ENCODE measurements at regions not wholly inside any gene's neighbourhood (a gene's known extent, or its start where the extent isn't known, plus 50 kb on each side); places are given as distances from the start of the nearest gene placed in this dataset.

DNA sequence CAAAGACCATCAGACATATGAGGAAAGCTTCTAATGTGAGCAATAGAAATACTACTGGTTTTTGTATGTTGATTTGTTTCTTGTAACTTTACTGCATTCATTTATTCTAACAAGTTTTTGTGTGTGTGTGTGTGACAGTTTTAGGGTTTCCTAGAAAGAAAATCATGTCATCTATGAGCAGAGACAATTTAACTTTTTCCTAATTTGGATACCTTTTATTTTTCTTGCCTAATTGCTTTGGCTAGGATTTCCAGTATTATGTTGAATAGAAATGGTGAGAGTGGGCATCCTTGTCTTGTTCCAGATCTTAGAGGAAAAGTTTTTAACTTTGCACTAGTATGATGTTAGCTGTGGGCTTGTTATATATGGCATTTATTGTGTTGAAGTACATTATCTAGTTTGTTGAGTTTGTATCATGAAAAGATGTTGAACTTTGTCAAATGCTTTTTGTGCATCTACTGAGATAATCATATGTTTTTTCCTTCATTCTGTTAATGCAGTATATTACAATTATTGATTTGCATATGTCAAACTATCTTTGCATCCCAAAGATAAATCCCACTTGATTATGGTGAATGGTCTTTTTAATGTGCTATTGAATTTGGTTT lies 117.3 kb upstream of the CDC42EP3 start:
- Histone ChIP-seq H3K4me1 (peaks cover 0 to 3% (median 0%) of the 10 kb centered on the region in 4 donors), H3K27ac (no peak overlapping the region), H3K27me3 (no peaks in the 10 kb centered on the region), H3K36me3 (no peaks in the 10 kb centered on the region), H3K9me3 (peaks cover 0 to 20% (median 5%) of the 10 kb centered on the region in 4 donors), H3K4me3 (no peak overlapping the region)
- TF ChIP-seq EP300 (IDR thresholded peaks at IDR 0.05) (no peak), POLR2A (IDR thresholded peaks at IDR 0.05) (no peak)
- TF ChIP-seq, protein P1, sequence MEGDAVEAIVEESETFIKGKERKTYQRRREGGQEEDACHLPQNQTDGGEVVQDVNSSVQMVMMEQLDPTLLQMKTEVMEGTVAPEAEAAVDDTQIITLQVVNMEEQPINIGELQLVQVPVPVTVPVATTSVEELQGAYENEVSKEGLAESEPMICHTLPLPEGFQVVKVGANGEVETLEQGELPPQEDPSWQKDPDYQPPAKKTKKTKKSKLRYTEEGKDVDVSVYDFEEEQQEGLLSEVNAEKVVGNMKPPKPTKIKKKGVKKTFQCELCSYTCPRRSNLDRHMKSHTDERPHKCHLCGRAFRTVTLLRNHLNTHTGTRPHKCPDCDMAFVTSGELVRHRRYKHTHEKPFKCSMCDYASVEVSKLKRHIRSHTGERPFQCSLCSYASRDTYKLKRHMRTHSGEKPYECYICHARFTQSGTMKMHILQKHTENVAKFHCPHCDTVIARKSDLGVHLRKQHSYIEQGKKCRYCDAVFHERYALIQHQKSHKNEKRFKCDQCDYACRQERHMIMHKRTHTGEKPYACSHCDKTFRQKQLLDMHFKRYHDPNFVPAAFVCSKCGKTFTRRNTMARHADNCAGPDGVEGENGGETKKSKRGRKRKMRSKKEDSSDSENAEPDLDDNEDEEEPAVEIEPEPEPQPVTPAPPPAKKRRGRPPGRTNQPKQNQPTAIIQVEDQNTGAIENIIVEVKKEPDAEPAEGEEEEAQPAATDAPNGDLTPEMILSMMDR (IDR thresholded peaks at IDR 0.05) = no peak
- no peak for DNase-seq (ENCODE audit: low spot score in 2 of 2)

DNA sequence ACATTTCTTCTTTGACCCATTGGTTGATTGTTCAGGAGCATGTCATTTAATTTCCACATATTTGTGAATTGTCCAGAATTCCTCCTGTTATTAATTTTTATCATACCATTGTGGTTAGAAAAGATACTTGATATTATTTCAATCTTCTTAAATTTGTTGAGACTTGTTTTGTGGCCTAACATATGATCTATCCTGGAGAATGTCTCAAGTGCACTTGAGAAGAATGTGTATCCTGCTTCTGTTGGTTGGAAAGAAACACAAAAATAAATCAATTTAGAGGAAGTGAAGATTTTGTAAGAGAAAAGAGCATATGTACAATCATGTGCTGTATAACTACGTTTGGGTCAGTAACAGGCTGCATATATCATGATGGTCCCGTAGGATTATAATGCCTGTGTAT lies 118.6 kb upstream of the CDC42EP3 start:
- Histone ChIP-seq H3K36me3 (no peaks in the 10 kb centered on the region), H3K27ac (no peak overlapping the region), H3K4me1 (peaks cover 0 to 3% (median 0%) of the 10 kb centered on the region in 4 donors), H3K9me3 (peaks cover 0 to 20% (median 5%) of the 10 kb centered on the region in 4 donors), H3K4me3 (no peak overlapping the region), H3K27me3 (no peaks in the 10 kb centered on the region)
- no peak for DNase-seq (ENCODE audit: low spot score in 2 of 2)
- 72 to 76% methylated on average over 2 of the region's 2 CpGs for WGBS, 2 donors
- TF ChIP-seq, protein P1 (IDR thresholded peaks at IDR 0.05) = no peak
- TF ChIP-seq EP300 (IDR thresholded peaks at IDR 0.05) = no peak
- TF ChIP-seq POLR2A (IDR thresholded peaks at IDR 0.05) = no peak

DNA sequence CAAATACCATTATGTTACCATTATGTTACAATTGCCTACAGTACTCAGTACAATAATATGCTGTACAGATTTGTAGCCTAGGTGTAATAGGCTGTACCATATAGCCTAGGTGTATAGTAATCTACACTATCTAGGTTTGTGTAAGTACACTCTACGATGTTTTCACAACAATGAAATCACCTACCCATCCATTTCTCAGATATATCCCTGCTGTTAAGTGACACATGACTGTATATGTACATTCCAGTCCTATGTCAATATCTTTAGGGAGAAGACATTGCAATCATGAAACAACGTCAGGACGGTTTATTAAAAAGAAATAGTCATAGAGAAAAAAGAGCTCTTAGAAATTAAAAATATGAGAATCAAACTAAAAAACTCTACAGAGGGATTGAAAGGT lies 119.0 kb upstream of the CDC42EP3 start:
- DNase-seq (ENCODE audit: low spot score in 2 of 2) = no peak
- Histone ChIP-seq H3K9me3 (peaks cover 0 to 20% (median 5%) of the 10 kb centered on the region in 4 donors), H3K27me3 (no peaks in the 10 kb centered on the region), H3K27ac (no peak overlapping the region), H3K4me3 (no peak overlapping the region), H3K4me1 (peaks cover 0 to 3% (median 0%) of the 10 kb centered on the region in 4 donors), H3K36me3 (no peaks in the 10 kb centered on the region)
- 87 to 98% methylated on average over 3 of the region's 3 CpGs for WGBS, 2 donors
- no peak for TF ChIP-seq EP300 (IDR thresholded peaks at IDR 0.05)
- TF ChIP-seq, protein P1 (IDR thresholded peaks at IDR 0.05) = no peak

DNA sequence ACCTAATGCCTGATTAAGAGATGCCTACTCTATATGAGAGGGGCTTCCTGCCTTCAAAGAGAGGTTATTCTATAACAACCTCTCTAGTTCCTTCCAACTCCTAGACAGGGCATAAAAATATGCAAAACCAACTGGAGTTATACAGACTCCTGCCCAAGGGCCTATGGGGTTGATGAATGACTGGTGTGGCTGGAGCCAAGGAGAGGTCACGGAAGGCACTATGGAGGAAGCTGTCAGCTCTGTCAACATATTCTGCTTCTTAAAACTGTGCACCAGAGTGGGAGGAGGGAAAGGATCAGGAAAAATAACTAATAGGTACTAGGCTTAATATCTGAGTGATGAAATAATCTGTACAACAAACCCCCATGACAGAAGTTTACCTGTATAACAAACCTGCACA lies 120.9 kb upstream of the CDC42EP3 start:
- peaks cover 0 to 19% (median 5%) of the 10 kb centered on the region in 4 donors for H3K9me3 ChIP-seq
- peaks cover 0 to 9% (median 1%) of the 10 kb centered on the region in 4 donors for H3K4me1 ChIP-seq
- no peaks in the 10 kb centered on the region for H3K36me3 ChIP-seq
- DNase-seq (ENCODE audit: low spot score in 2 of 2) = no peak
- WGBS, 2 donors = 83 to 89% methylated on average over 1 of the region's 1 CpG
- no peak overlapping the region for H3K4me3 ChIP-seq
- no peaks in the 10 kb centered on the region for H3K27me3 ChIP-seq
- no peak overlapping the region for H3K27ac ChIP-seq
- TF ChIP-seq, protein P1 (IDR thresholded peaks at IDR 0.05) = no peak
- TF ChIP-seq EP300 (IDR thresholded peaks at IDR 0.05) (no peak), POLR2A (IDR thresholded peaks at IDR 0.05) (no peak)

DNA sequence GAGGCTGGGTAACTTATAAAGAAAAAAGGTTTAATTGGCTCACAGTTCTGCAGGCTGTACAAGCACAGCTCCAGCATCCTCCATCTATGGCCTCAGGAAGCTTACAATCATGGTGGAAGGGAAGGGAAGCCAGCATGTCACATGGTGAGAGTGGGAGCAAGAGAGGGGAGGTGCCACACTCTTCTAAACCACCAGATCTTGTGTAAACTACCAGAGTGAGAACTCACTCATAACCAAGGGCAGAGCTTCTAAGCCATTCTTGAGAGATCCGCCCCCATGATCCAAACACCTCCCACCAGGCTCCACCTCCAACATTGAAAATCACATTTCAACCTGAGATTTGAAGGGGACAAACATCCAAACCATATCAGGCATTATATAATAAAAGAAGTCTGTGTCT lies 121.6 kb upstream of the CDC42EP3 start:
- Histone ChIP-seq H3K27me3 (no peaks in the 10 kb centered on the region), H3K4me3 (no peak overlapping the region), H3K4me1 (peaks cover 0 to 9% (median 1%) of the 10 kb centered on the region in 4 donors), H3K9me3 (peaks cover 0 to 13% (median 5%) of the 10 kb centered on the region in 4 donors), H3K27ac (no peak overlapping the region), H3K36me3 (no peaks in the 10 kb centered on the region)
- DNase-seq (ENCODE audit: low spot score in 2 of 2) = no peak
- WGBS, 2 donors = 95 to 100% methylated on average over 1 of the region's 1 CpG
- no peak for TF ChIP-seq EP300 (IDR thresholded peaks at IDR 0.05)
- no peak for TF ChIP-seq POLR2A (IDR thresholded peaks at IDR 0.05)
- TF ChIP-seq, protein P1 (IDR thresholded peaks at IDR 0.05) = no peak
